SK-N-MC (cell line): ENCODE measurements at regions not wholly inside any gene's neighbourhood (a gene's known extent, or its start where the extent isn't known, plus 50 kb on each side); places are given as distances from the start of the nearest gene placed in this dataset.

Source experiments
- EZH2 ChIP-seq: fragments of 200-600 bp; sonication (generic); IDR thresholded peaks from one replicate; pipeline ENCODE4 v1.6.1; 2017; ENCODE audit warnings: antibody characterized with exemption
- POLR2AphosphoS5 ChIP-seq: IDR thresholded peaks from 2 replicates; pipeline ENCODE4 v1.6.1; 2012; ENCODE audit warnings: mild to moderate bottlenecking, low read depth, low read length, borderline replicate concordance

GRCh38 chr7:25035274-25035673 lies 55.3 kb upstream of the OSBPL3 start:
- TF ChIP-seq POLR2AphosphoS5 (no peak), EZH2 (no peak)
